H9 (cell line): ENCODE measurements at regions not wholly inside any gene's neighbourhood (a gene's known extent, or its start where the extent isn't known, plus 50 kb on each side); places are given as distances from the start of the nearest gene placed in this dataset.

Experiments used
- DNase-seq: peaks from one replicate; pipeline ENCODE4 v3.0.0-alpha.2; 2017
- H2AFZ ChIP-seq: one replicate; pipeline ENCODE4 v1.6.1; 2013; ENCODE audit warnings: mild to moderate bottlenecking, low read length, control low read depth, moderate library complexity
- H2AK5ac ChIP-seq: 2 replicates; pipeline ENCODE4 v1.6.1; 2013; ENCODE audit warnings: low read length, control low read depth, mixed read lengths; ENCODE audit not compliant: insufficient read length
- H2BK120ac ChIP-seq: one replicate; pipeline ENCODE4 v1.6.1; 2013; ENCODE audit warnings: low read depth, mild to moderate bottlenecking, low read length, control low read depth, inconsistent platforms; ENCODE audit not compliant: poor library complexity, severe bottlenecking
- H2BK12ac ChIP-seq: 2 replicates; pipeline ENCODE4 v1.6.1; 2013; ENCODE audit warnings: low read length, control low read depth, mixed read lengths, low read depth; ENCODE audit not compliant: insufficient read length
- H2BK15ac ChIP-seq: 2 replicates; pipeline ENCODE4 v1.6.1; 2013; ENCODE audit warnings: low read depth, low read length, control low read depth
- H2BK20ac ChIP-seq: one replicate; pipeline ENCODE4 v1.6.1; 2013; ENCODE audit warnings: low read depth, mild to moderate bottlenecking, low read length, control low read depth, inconsistent platforms; ENCODE audit not compliant: poor library complexity, severe bottlenecking
- H2BK5ac ChIP-seq: 2 replicates; pipeline ENCODE4 v1.6.1; 2013; ENCODE audit warnings: low read length, control low read depth, mixed read lengths; ENCODE audit not compliant: insufficient read length
- H3K14ac ChIP-seq: 2 replicates; pipeline ENCODE4 v1.6.1; 2013; ENCODE audit warnings: low read length, control low read depth; ENCODE audit not compliant: insufficient read depth
- H3K18ac ChIP-seq: 2 replicates; pipeline ENCODE4 v1.6.1; 2013; ENCODE audit warnings: low read depth, mild to moderate bottlenecking, mixed read lengths, low read length, control low read depth; ENCODE audit not compliant: insufficient read length
- H3K23ac ChIP-seq: 2 replicates; pipeline ENCODE4 v1.6.1; 2013; ENCODE audit warnings: low read length, control low read depth, mixed read lengths, low read depth; ENCODE audit not compliant: insufficient read length
- H3K23me2 ChIP-seq: 2 replicates; pipeline ENCODE4 v1.6.1; 2013; ENCODE audit warnings: low read depth, mild to moderate bottlenecking, mixed read lengths, low read length, control low read depth; ENCODE audit not compliant: insufficient read length, poor library complexity, severe bottlenecking
- H3K27ac ChIP-seq: 2 replicates; pipeline ENCODE4 v1.5.1; 2013; ENCODE audit warnings: low read length, control low read depth, mixed read lengths, low read depth; ENCODE audit not compliant: insufficient read length
- H3K27me3 ChIP-seq: 2 replicates; pipeline ENCODE4 v1.6.1; 2013; ENCODE audit warnings: low read length, control low read depth, inconsistent platforms; ENCODE audit not compliant: insufficient read depth
- H3K4ac ChIP-seq: 2 replicates; pipeline ENCODE4 v1.6.1; 2013; ENCODE audit warnings: low read depth, mild to moderate bottlenecking, control low read depth, inconsistent platforms, low read length, moderate library complexity
- H3K4me1 ChIP-seq: 2 replicates; pipeline ENCODE4 v1.6.1; 2013; ENCODE audit warnings: low read length, control low read depth, inconsistent platforms; ENCODE audit not compliant: insufficient read depth
- H3K4me2 ChIP-seq: 2 replicates; pipeline ENCODE4 v1.6.1; 2013; ENCODE audit warnings: low read length, control low read depth, mixed read lengths; ENCODE audit not compliant: insufficient read length, insufficient read depth
- H3K56ac ChIP-seq: 2 replicates; pipeline ENCODE4 v1.6.1; 2013; ENCODE audit warnings: low read depth, mild to moderate bottlenecking, mixed read lengths, low read length, control low read depth; ENCODE audit not compliant: insufficient read length
- H3K79me1 ChIP-seq: 2 replicates; pipeline ENCODE4 v1.6.1; 2013; ENCODE audit warnings: low read depth, mild to moderate bottlenecking, moderate library complexity, low read length, control low read depth, inconsistent platforms; ENCODE audit not compliant: insufficient read depth, poor library complexity, severe bottlenecking
- H3K79me2 ChIP-seq: 2 replicates; pipeline ENCODE4 v1.6.1; 2013; ENCODE audit warnings: low read length, control low read depth, inconsistent platforms; ENCODE audit not compliant: insufficient read depth
- H3K9ac ChIP-seq: 2 replicates; pipeline ENCODE4 v1.6.1; 2013; ENCODE audit warnings: low read length, control low read depth, mixed read lengths; ENCODE audit not compliant: insufficient read length; ENCODE audit errors: extremely low read depth
- H3K9me3 ChIP-seq: one replicate; pipeline ENCODE4 v1.6.1; 2013; ENCODE audit warnings: low read depth, low read length, inconsistent platforms; ENCODE audit not compliant: control insufficient read depth
- H3T11ph ChIP-seq: one replicate; pipeline ENCODE4 v1.6.1; 2013; ENCODE audit warnings: mild to moderate bottlenecking, low read length, control low read depth, inconsistent platforms
- H4K20me1 ChIP-seq: one replicate; pipeline ENCODE4 v1.6.1; 2013; ENCODE audit not compliant: control insufficient read depth, insufficient read length, insufficient read depth
- H4K5ac ChIP-seq: 2 replicates; pipeline ENCODE4 v1.6.1; 2013; ENCODE audit warnings: low read depth, mild to moderate bottlenecking, mixed read lengths, low read length, control low read depth; ENCODE audit not compliant: insufficient read length
- H4K8ac ChIP-seq: replicated peaks from 2 replicates; pipeline ENCODE4 v1.6.1; 2013; ENCODE audit warnings: low read length, control low read depth, mixed read lengths, low read depth; ENCODE audit not compliant: insufficient read length
- H4K91ac ChIP-seq: 2 replicates; pipeline ENCODE4 v1.6.1; 2013; ENCODE audit warnings: low read depth, mild to moderate bottlenecking, moderate library complexity, mixed read lengths, low read length, control low read depth; ENCODE audit not compliant: insufficient read length
- H3K27ac Mint-ChIP-seq, 3 experiments: 2 replicates in 2 of 3; 3 replicates in 1 of 3; pipeline ENCODE4 v1.8.0; 2020 to 2021; ENCODE audit warnings: mixed read lengths in 3 of 3, mild to moderate bottlenecking in 1 of 3, moderate library complexity in 1 of 3
- H3K27me3 Mint-ChIP-seq: 2 replicates; pipeline ENCODE4 v1.8.0; 2021; ENCODE audit warnings: low read depth, mild to moderate bottlenecking, moderate library complexity, mixed read lengths
- H3K36me3 Mint-ChIP-seq, 3 experiments: 2 replicates in 2 of 3; 3 replicates in 1 of 3; pipeline ENCODE4 v1.8.0; 2020 to 2021; ENCODE audit warnings: low read depth in 3 of 3, mixed read lengths in 3 of 3; ENCODE audit not compliant: insufficient read depth in 1 of 3
- H3K4me1 Mint-ChIP-seq, 2 experiments: 2 replicates each; pipeline ENCODE4 v1.8.0; 2020; ENCODE audit warnings: mixed read lengths in 2 of 2
- H3K4me3 Mint-ChIP-seq, 2 experiments: 2 replicates in 1 of 2; 3 replicates in 1 of 2; pipeline ENCODE4 v1.8.0; 2020 to 2021; ENCODE audit warnings: mild to moderate bottlenecking in 2 of 2, mixed read lengths in 2 of 2, moderate library complexity in 1 of 2
- H3K9me3 Mint-ChIP-seq, 2 experiments: 2 replicates in 1 of 2; 3 replicates in 1 of 2; pipeline ENCODE4 v1.8.0; 2020; ENCODE audit warnings: mild to moderate bottlenecking in 2 of 2, mixed read lengths in 2 of 2, moderate library complexity in 1 of 2
- CTCF ChIP-seq: fragments of 200-600 bp; sonication (generic); conservative IDR thresholded peaks from 3 replicates; pipeline ENCODE4 v1.8.0; 2021; ENCODE audit warnings: antibody characterized with exemption, mild to moderate bottlenecking
- WGBS: extraction: QIAGEN DNeasy Blood & Tissue Kit; methylation state at CpG from one replicate; pipeline ENCODE4 v1.1.7; 2013; ENCODE audit warnings: missing lambda C conversion rate, low lambda C conversion rate, mixed read lengths; ENCODE audit not compliant: insufficient read length; ENCODE audit errors: extremely low coverage; 5-methylcytosine and 5-hydroxymethylcytosine counted together

- H3K9me3 Mint-ChIP-seq, result no peaks in the 10 kb centered on the region
- H2BK20ac ChIP-seq, result no peak overlapping the region
- WGBS, result no CpG with 5 or more reads among the region's 3 CpGs
- H3K4me1 Mint-ChIP-seq, result peaks cover 2 to 6% of the 10 kb centered on the region in 2 experiments; a peak in 3 of 4 replicates
- no peak overlapping the region for H2AFZ ChIP-seq
- no peak overlapping the region for H3K4me3 Mint-ChIP-seq
- no peak for TF ChIP-seq CTCF
- H2AK5ac ChIP-seq, result no peak overlapping the region
- H3K27me3 ChIP-seq, result no peaks in the 10 kb centered on the region
- no peak overlapping the region for H2BK120ac ChIP-seq
- no peak overlapping the region for H3K27ac ChIP-seq
- H2BK12ac ChIP-seq, result no peak overlapping the region
- H3K14ac ChIP-seq, result no peak overlapping the region
- H3K27ac Mint-ChIP-seq, result no peak overlapping the region
- H3K23me2 ChIP-seq, result no peaks in the 10 kb centered on the region
- H4K8ac ChIP-seq, result no peak overlapping the region
- no peak overlapping the region for H3K23ac ChIP-seq
- H3K4me2 ChIP-seq, result no peak overlapping the region
- H4K5ac ChIP-seq, result no peak overlapping the region
- H3K9me3 ChIP-seq, result no peaks in the 10 kb centered on the region
- no peak overlapping the region for H3K4ac ChIP-seq
- H3K18ac ChIP-seq, result no peak overlapping the region
- no peak overlapping the region for H4K91ac ChIP-seq
- no peaks in the 10 kb centered on the region for H3K4me1 ChIP-seq
- H3K79me2 ChIP-seq, result no peaks in the 10 kb centered on the region
- H3T11ph ChIP-seq, result no peak overlapping the region
- no peaks in the 10 kb centered on the region for H3K79me1 ChIP-seq
- no peak overlapping the region for H2BK15ac ChIP-seq
- H3K27me3 Mint-ChIP-seq, result no peaks in the 10 kb centered on the region
- no peak overlapping the region for H3K9ac ChIP-seq
- no peak overlapping the region for H2BK5ac ChIP-seq
- DNase-seq, result no peak
- H3K56ac ChIP-seq, result no peak overlapping the region
- no peaks in the 10 kb centered on the region for H3K36me3 Mint-ChIP-seq
- H4K20me1 ChIP-seq, result no peaks in the 10 kb centered on the region
Measured at GRCh38 chr11:29562183-29562582, 454.6 kb downstream of the KCNA4 start.
